Chondrocyte (in vitro differentiated cells): ENCODE measurements at regions not wholly inside any gene's neighbourhood (a gene's known extent, or its start where the extent isn't known, plus 50 kb on each side); places are given as distances from the start of the nearest gene placed in this dataset.

Source experiments
- DNase-seq: peaks from one replicate; pipeline ENCODE4 v3.0.0; 2021; ENCODE audit warnings: mixed read lengths, low spot score
- H3K27ac Mint-ChIP-seq: one replicate; pipeline ENCODE4 v1.8.0; 2021; ENCODE audit warnings: mild to moderate bottlenecking, moderate library complexity, mixed read lengths; ENCODE audit not compliant: unreplicated experiment
- H3K27me3 Mint-ChIP-seq: 2 replicates; pipeline ENCODE4 v1.8.0; 2021; ENCODE audit warnings: low read depth, mixed read lengths
- H3K36me3 Mint-ChIP-seq: 2 replicates; pipeline ENCODE4 v1.8.0; 2021; ENCODE audit warnings: low read depth, mixed read lengths
- H3K4me1 Mint-ChIP-seq: 2 replicates; pipeline ENCODE4 v1.8.0; 2021; ENCODE audit warnings: low read depth, mild to moderate bottlenecking, mixed read lengths
- H3K4me3 Mint-ChIP-seq: one replicate; pipeline ENCODE4 v1.8.0; 2021; ENCODE audit warnings: mild to moderate bottlenecking, moderate library complexity, mixed read lengths; ENCODE audit not compliant: unreplicated experiment
- H3K9me3 Mint-ChIP-seq: 2 replicates; pipeline ENCODE4 v1.8.0; 2021; ENCODE audit warnings: low read depth, mixed read lengths
- TF ChIP-seq, protein P1 (sequence below): fragments of 200-600 bp; sonication (generic); IDR thresholded peaks from 2 replicates; pipeline ENCODE4 v1.5.0; 2021; ENCODE audit warnings: antibody characterized with exemption, mild to moderate bottlenecking, moderate library complexity

DNA sequence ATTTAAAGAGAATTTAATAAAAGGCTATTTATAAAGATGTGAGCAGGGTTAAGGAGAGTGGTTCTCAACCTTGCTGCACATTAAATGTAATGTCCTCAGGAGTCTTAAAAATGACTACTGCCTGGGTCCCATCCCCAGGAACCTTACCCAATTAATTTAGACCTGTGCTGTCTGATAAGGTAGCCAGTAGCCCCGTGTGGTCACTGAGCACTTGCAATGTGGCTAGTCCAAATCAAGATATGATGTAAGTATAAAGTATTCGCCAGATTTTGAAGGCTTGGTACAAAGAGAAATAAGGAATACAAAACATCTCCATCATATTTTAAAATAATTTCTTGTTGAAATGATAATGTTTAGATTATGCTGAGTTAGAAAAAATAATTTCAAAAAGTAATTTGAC lies 343.3 kb upstream of the PPP2R3A start:
- no peak overlapping the region for H3K4me3 Mint-ChIP-seq
- DNase-seq: no peak
- H3K27me3 Mint-ChIP-seq: peaks cover 5% of the 10 kb centered on the region
- no peaks in the 10 kb centered on the region for H3K9me3 Mint-ChIP-seq
- H3K36me3 Mint-ChIP-seq: no peaks in the 10 kb centered on the region
- TF ChIP-seq, protein P1, sequence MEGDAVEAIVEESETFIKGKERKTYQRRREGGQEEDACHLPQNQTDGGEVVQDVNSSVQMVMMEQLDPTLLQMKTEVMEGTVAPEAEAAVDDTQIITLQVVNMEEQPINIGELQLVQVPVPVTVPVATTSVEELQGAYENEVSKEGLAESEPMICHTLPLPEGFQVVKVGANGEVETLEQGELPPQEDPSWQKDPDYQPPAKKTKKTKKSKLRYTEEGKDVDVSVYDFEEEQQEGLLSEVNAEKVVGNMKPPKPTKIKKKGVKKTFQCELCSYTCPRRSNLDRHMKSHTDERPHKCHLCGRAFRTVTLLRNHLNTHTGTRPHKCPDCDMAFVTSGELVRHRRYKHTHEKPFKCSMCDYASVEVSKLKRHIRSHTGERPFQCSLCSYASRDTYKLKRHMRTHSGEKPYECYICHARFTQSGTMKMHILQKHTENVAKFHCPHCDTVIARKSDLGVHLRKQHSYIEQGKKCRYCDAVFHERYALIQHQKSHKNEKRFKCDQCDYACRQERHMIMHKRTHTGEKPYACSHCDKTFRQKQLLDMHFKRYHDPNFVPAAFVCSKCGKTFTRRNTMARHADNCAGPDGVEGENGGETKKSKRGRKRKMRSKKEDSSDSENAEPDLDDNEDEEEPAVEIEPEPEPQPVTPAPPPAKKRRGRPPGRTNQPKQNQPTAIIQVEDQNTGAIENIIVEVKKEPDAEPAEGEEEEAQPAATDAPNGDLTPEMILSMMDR: no peak
- H3K27ac Mint-ChIP-seq: no peak overlapping the region
- no peaks in the 10 kb centered on the region for H3K4me1 Mint-ChIP-seq

DNA sequence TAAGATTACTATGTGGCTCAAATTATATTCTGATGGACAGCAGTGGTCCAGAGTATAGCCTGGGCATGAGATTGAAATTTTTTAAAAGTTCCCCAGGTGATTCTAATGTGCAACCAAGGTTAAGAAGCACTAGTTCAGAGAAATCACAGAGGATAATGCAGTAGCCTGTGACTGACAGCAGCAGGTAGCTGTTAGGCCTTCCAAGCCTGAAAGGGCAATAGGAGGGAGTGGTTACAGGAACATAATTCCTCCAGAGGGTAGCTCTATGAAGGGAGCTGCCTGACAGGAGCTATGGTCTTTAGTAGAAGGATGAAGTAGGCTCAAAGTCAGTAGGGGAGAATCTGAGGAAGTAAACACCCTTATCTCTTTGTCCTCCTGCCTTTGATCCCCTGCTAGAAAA lies 342.9 kb upstream of the PPP2R3A start:
- no peak for DNase-seq
- no peaks in the 10 kb centered on the region for H3K36me3 Mint-ChIP-seq
- TF ChIP-seq, protein P1: no peak
- H3K4me3 Mint-ChIP-seq: no peak overlapping the region
- H3K27ac Mint-ChIP-seq: no peak overlapping the region
- no peaks in the 10 kb centered on the region for H3K4me1 Mint-ChIP-seq
- H3K9me3 Mint-ChIP-seq: no peaks in the 10 kb centered on the region
- peaks cover 8% of the 10 kb centered on the region for H3K27me3 Mint-ChIP-seq

DNA sequence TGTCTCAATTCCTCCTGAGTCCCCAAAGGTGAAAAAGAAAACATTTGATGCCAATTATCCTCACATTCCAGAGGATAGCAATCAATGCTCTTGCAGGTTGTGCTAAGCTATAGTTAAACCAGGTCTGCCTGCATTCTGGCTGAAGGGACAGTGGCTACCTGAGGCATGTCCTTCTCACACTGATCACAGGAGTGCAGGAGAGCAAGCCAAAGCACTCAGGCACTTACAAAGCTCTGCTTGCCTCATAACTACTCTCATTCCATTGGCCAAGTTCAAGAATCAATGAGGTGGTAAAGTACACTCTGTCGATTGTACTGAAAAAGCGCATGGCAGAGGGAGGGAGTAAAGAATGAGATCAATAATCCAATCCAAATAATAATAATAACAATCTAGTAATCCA lies 342.0 kb upstream of the PPP2R3A start:
- peaks cover 12% of the 10 kb centered on the region for H3K27me3 Mint-ChIP-seq

DNA sequence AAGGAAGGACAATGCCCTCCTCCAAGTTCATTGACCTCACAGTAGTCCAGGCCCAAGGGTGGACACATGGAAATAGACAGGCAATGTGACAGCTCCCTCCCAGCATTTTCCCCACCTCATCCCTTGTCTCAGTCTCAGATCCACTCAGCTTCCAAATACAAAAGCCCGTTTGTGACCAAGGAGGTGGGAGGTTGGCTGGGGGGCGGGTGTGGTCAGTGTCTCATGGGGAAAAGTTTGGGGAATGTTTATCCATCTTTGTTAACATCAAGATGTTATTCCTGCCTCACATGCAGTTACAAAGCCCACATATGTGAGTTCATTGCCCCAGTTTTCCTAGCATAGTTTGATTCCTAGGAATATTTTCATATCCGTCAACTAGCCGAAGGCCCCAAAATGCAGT lies 338.5 kb upstream of the PPP2R3A start:
- no peak overlapping the region for H3K4me3 Mint-ChIP-seq
- H3K36me3 Mint-ChIP-seq: no peaks in the 10 kb centered on the region
- no peak for DNase-seq
- peaks cover 22% of the 10 kb centered on the region for H3K27me3 Mint-ChIP-seq
- TF ChIP-seq, protein P1: no peak
- H3K9me3 Mint-ChIP-seq: no peaks in the 10 kb centered on the region
- H3K27ac Mint-ChIP-seq: no peak overlapping the region
- no peaks in the 10 kb centered on the region for H3K4me1 Mint-ChIP-seq

More for the DNA sequence above, 342.0 kb upstream of the PPP2R3A start:
- DNase-seq: no peak
- Mint-ChIP-seq H3K4me3 (no peak overlapping the region), H3K9me3 (no peaks in the 10 kb centered on the region), H3K27ac (no peak overlapping the region), H3K36me3 (no peaks in the 10 kb centered on the region), H3K4me1 (no peaks in the 10 kb centered on the region)
- TF ChIP-seq, protein P1: no peak

DNA sequence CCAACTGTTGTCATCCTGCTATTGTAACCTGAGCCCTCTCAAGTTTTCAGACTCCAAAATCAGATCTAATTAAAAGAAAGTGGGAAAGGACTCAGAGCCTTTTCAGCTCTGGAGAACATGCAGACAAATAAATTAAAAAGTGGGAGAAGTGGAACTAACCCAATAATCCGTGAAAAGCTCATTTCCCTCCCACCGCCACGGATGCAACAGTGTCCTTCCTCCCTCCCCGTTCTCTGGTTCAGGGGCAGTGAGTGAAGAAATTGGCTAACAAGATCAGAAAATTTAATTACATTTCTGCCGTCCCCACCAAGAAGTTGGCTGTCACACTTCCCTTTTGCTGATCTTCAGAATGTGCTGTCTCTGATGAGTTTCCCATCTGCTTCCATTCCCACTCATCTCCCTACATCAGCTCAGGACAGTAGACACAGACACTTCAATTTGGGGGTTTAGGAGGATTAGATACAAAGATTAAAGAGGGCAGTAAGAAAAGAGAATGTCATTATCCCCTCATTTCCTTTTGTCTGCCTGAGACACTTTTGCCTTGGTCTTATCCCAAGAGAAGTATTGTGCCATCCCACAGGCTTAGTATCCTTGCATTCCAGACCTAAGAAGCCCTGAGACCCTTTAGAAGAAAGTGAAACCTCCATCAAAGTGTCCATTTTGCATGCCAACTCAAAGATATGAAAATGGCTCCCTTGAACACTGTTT lies 335.7 kb upstream of the PPP2R3A start:
- DNase-seq: no peak
- TF ChIP-seq, protein P1: no peak
- H3K36me3 Mint-ChIP-seq: no peaks in the 10 kb centered on the region
- no peak overlapping the region for H3K4me3 Mint-ChIP-seq
- peaks cover 17% of the 10 kb centered on the region for H3K27me3 Mint-ChIP-seq
- no peaks in the 10 kb centered on the region for H3K4me1 Mint-ChIP-seq
- no peaks in the 10 kb centered on the region for H3K9me3 Mint-ChIP-seq
- H3K27ac Mint-ChIP-seq: no peak overlapping the region
